Activated T-helper 1 cell treated with anti-CD3 and anti-CD28 coated beads, Interleukin-12 subunit alpha, Interleukin-12 subunit beta, Interleukin-2, Interleukin-4 antibody, amounts not matched to agents 30 ng/mL and 10 ng/mL and 1 ng/mL, durations not matched to agents 14 hours and 24 hours and 36 hours (primary cell): ENCODE measurements at regions not wholly inside any gene's neighbourhood (a gene's known extent, or its start where the extent isn't known, plus 50 kb on each side); places are given as distances from the start of the nearest gene placed in this dataset.
"Not testable (repeated sequence)": the region's sequence is repeated elsewhere in the genome, so short reads cannot be mapped to it uniquely, and the experiment has no call there.

Source experiments
- DNase-seq: peaks from one replicate; pipeline ENCODE4 v3.0.0; 2021; ENCODE audit warnings: low spot score
- H3K27ac Mint-ChIP-seq: one replicate; pipeline ENCODE4 v1.8.0; 2021; ENCODE audit warnings: mild to moderate bottlenecking, mixed read lengths
- H3K27me3 Mint-ChIP-seq: one replicate; pipeline ENCODE4 v1.8.0; 2022; ENCODE audit warnings: mild to moderate bottlenecking, moderate library complexity, mixed read lengths; ENCODE audit not compliant: insufficient read depth
- H3K36me3 Mint-ChIP-seq: one replicate; pipeline ENCODE4 v1.8.0; 2021; ENCODE audit warnings: low read depth, mixed read lengths
- H3K4me1 Mint-ChIP-seq: one replicate; pipeline ENCODE4 v1.8.0; 2021; ENCODE audit warnings: low read depth, mixed read lengths
- H3K4me3 Mint-ChIP-seq: one replicate; pipeline ENCODE4 v1.8.0; 2021; ENCODE audit warnings: mild to moderate bottlenecking, moderate library complexity, mixed read lengths
- H3K9me3 Mint-ChIP-seq: one replicate; pipeline ENCODE4 v1.8.0; 2021; ENCODE audit warnings: mixed read lengths
- intact Hi-C: fragments of 100-400 bp; cut with micrococcal nuclease; formaldehyde crosslinking; loops from one replicate; pipeline ENCODE4 v1.15.1; 2024

DNA sequence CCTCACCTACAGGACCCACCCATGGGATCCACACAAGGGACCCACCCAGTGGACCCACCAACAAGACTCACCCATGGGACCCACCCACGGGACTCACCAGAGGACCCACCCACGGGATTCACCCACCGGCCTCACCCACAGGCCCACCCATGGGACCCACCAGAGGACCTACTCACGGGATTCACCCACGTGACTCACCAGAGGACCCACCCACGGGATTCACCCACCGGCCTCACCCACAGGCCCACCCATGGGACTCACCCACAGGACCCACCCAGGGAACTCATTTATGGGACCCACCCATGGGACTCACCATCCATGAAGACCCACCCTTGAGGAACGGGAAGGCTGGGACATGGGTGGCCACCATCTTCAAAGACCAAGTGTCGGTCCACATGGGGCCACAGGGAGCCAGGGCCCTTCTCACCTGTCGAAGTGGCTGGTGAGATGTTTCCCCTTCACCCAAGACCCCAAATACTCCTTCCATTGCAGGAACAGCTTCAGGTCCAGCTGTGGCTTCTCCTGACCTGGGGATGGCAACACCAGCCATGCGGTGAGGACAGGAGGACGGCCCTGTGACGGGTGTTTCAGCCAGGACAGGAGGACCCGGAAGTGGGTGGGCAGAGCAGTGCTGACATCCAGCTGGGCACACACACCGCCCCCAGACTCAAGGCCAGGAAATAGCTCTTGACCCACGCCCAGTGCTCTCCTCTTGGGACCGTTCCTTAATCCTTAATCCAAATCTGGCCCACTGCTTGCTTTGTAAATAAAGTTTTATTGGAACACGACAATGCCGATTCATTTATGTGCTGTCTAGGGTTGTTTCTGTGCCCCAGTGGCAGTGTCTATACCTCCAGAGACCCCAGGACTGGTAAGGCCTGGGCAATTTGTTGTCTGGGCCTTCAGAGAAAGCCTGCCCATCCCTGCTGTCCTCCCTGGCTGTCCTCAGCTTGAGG is 1005.1 kb downstream of the BRD1 start:
- H3K4me3 Mint-ChIP-seq, result no peak overlapping the region
- H3K27me3 Mint-ChIP-seq, result no peaks in the 10 kb centered on the region
- no peaks in the 10 kb centered on the region for H3K9me3 Mint-ChIP-seq
- H3K4me1 Mint-ChIP-seq, result no peaks in the 10 kb centered on the region
- no peak for DNase-seq
- no peak overlapping the region for H3K27ac Mint-ChIP-seq
- intact Hi-C loops, result no loop called here
- no peaks in the 10 kb centered on the region for H3K36me3 Mint-ChIP-seq

DNA sequence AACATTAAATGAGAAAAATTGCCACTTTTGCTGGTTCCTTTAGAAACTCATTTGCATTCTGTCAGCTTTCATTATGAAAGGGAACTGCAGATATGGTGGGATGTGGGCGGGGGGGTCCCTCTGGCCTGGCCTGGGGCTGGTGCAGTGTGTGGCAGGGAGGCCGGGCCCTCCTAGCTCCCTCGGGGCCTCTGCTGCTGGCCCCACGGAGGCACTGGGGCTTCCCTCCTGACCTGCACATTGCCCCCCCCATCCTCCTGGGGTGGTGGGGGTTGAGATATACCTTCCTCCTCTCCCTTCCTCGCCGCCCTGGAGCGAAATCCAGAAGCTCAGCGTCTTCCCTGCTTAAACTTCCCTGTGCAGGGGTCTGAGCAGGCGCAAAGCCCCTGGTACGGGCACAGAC is 1005.9 kb downstream of the BRD1 start:
- Mint-ChIP-seq H3K4me1 (no peaks in the 10 kb centered on the region), H3K36me3 (no peaks in the 10 kb centered on the region), H3K4me3 (no peak overlapping the region), H3K27me3 (no peaks in the 10 kb centered on the region), H3K9me3 (no peaks in the 10 kb centered on the region), H3K27ac (no peak overlapping the region)
- intact Hi-C loops, result no loop called here
- DNase-seq, result no peak

DNA sequence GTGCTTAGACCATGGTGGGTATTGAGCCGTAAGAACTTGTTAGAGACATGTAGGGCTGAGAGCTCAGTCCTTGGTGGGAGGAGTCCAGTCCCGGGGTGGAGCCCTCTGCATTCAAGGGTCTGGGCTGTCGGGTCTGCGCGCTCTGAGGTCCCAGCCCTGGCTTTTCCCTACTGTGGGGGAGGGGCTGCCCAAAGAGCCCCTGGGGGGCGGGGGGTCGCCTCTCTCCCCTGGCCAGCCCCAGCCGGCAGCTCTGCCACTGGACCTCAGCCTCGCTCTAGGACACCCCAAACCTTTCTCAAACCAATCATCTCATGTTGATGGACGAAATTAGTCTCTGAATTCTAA is 1006.4 kb downstream of the BRD1 start:
- intact Hi-C loops, result no loop called here
- no peak for DNase-seq
- H3K27ac Mint-ChIP-seq, result no peak overlapping the region
- H3K4me3 Mint-ChIP-seq, result no peak overlapping the region
- H3K9me3 Mint-ChIP-seq, result no peaks in the 10 kb centered on the region
- H3K36me3 Mint-ChIP-seq, result no peaks in the 10 kb centered on the region
- no peaks in the 10 kb centered on the region for H3K4me1 Mint-ChIP-seq
- H3K27me3 Mint-ChIP-seq, result no peaks in the 10 kb centered on the region

- Mint-ChIP-seq H3K4me3 (no peak overlapping the region), H3K4me1 (no peaks in the 10 kb centered on the region), H3K9me3 (no peaks in the 10 kb centered on the region), H3K27me3 (no peaks in the 10 kb centered on the region), H3K36me3 (no peaks in the 10 kb centered on the region), H3K27ac (no peak overlapping the region)
- intact Hi-C loops, result no loop called here
- no peak for DNase-seq
Observed at GRCh38 chr22:48820481-48821345, 1007.0 kb downstream of the BRD1 start.

GRCh38 chr22:48819961-48820360 is 1007.7 kb downstream of the BRD1 start:
- Mint-ChIP-seq H3K27me3 (no peaks in the 10 kb centered on the region), H3K36me3 (no peaks in the 10 kb centered on the region), H3K4me1 (no peaks in the 10 kb centered on the region), H3K4me3 (no peak overlapping the region), H3K27ac (no peak overlapping the region), H3K9me3 (no peaks in the 10 kb centered on the region)
- intact Hi-C loops, result no loop called here
- DNase-seq, result no peak

DNA sequence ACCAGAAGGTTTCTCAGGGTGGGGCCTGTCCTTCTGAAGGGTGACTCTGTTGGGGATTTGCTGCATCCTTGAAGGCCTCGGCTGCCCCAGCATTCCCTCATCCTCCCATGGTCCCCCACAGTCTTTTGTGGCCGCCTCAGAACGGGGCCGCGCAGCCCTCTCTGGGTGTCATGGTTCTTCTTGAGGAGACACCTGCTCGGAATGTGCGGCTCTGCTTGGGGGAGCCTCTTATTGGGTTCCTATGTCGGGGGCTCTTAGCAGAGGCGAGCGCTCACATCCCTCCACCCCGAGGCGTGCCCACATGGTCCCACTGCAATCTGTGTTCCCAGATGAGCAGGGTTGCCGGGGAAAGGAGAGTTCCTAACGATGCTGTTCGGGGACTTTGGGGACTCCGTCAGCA is 1008.4 kb downstream of the BRD1 start:
- Mint-ChIP-seq H3K27ac (no peak overlapping the region), H3K27me3 (no peaks in the 10 kb centered on the region), H3K36me3 (no peaks in the 10 kb centered on the region), H3K4me3 (no peak overlapping the region), H3K9me3 (no peaks in the 10 kb centered on the region), H3K4me1 (no peaks in the 10 kb centered on the region)
- intact Hi-C loops, result no loop called here
- no peak for DNase-seq

- H3K27me3 Mint-ChIP-seq, H3K4me1 Mint-ChIP-seq, H3K27ac Mint-ChIP-seq, intact Hi-C loops, H3K9me3 Mint-ChIP-seq, H3K4me3 Mint-ChIP-seq, H3K36me3 Mint-ChIP-seq, DNase-seq: not testable (repeated sequence)
Observed at GRCh38 chr22:48817491-48817890, 1010.2 kb downstream of the BRD1 start.

DNA sequence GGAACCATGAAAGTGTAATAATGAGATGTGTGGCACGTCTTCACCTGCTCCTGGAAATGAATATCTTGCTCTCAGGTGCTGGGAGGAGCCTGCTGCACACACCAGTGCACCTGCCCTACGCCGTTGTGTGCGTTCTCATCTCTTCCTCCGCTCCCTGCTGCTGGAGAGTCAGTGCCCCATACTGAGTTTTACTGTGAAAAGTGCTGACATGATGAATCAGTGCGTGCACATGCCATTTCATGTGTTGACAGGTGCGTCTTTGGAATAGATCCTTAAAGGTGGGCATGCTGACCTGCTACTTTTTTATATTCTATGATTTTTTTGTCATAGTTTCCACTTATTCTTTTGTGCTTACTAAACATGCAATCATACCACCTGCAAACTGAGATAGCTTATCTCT is 1015.8 kb downstream of the BRD1 start:
- Mint-ChIP-seq H3K27me3 (peaks cover 3% of the 10 kb centered on the region), H3K9me3 (no peaks in the 10 kb centered on the region), H3K4me1 (no peaks in the 10 kb centered on the region), H3K4me3 (no peak overlapping the region), H3K27ac (no peak overlapping the region), H3K36me3 (no peaks in the 10 kb centered on the region)
- intact Hi-C loops, result no loop called here
- no peak for DNase-seq

DNA sequence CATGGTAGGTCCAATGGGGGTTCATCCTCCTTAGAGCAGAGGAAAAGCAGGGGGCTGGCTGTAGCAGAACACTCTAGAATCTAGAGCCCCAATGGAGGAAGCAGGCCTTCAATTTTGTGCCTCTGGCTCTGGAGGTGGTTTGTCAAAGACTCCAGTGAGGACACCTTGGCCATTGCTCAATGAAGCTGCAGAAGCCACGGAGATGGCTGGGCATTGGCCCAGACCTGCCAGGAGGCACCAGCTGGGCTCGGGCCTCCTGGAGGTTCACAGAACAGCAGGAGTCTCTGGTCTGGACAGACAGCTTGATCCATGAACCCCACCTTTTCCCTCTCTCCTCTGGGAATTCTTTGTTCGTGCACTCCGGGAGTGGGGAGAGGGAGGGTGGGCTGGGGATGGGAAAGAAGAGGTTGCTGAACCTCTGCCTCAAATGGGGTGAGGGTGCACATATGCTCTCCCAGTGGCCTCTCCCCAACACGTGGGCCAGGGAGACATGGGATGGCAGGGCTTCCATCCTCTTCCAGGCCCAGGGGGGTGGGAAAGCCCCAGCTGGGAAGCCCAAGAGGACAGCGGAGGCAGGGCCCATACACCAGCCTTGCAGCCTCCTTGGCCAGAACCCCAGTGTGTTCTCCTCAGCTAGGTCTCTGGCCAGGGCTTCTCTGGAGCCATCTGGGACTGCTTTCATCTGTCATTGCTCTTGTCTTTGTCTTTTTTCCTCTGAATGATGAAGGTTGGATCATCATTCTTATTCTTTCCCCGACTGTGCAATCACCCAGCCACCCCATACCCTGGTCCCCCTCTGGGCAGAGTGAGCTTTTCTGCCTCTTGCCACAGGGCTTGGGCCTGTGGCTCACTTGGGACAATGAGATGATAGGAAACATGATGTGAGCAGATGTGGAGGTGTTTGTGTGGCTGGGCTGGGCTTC is 1019.4 kb downstream of the BRD1 start:
- H3K27me3 Mint-ChIP-seq, result peaks cover 3% of the 10 kb centered on the region
- H3K4me1 Mint-ChIP-seq, result no peaks in the 10 kb centered on the region
- H3K4me3 Mint-ChIP-seq, result no peak overlapping the region
- intact Hi-C loops, result no loop called here
- H3K27ac Mint-ChIP-seq, result no peak overlapping the region
- no peaks in the 10 kb centered on the region for H3K36me3 Mint-ChIP-seq
- no peak for DNase-seq
- no peaks in the 10 kb centered on the region for H3K9me3 Mint-ChIP-seq

DNA sequence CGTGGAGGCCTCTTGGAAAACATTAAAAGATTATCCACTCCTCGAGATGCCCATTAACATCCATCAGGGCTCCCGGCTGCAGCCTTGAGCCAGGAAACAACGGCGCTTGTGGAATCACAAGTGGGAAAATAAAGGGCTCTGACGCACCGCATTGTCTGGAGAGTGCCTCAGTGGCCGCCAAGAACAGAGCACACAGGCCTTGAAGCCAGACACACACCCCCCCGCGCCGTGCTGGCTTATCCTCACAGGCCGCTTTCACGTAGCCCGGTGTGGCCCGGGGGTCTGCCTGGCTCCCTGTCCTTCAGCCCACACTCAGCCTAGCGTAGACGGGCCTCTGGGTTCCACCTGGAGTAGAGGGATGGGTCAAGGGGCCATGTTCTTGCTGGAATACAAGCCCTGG is 1020.5 kb downstream of the BRD1 start:
- Mint-ChIP-seq H3K27ac (no peak overlapping the region), H3K4me3 (no peak overlapping the region), H3K36me3 (no peaks in the 10 kb centered on the region), H3K4me1 (no peaks in the 10 kb centered on the region), H3K27me3 (peaks cover 3% of the 10 kb centered on the region), H3K9me3 (no peaks in the 10 kb centered on the region)
- no peak for DNase-seq
- intact Hi-C loops, result no loop called here

DNA sequence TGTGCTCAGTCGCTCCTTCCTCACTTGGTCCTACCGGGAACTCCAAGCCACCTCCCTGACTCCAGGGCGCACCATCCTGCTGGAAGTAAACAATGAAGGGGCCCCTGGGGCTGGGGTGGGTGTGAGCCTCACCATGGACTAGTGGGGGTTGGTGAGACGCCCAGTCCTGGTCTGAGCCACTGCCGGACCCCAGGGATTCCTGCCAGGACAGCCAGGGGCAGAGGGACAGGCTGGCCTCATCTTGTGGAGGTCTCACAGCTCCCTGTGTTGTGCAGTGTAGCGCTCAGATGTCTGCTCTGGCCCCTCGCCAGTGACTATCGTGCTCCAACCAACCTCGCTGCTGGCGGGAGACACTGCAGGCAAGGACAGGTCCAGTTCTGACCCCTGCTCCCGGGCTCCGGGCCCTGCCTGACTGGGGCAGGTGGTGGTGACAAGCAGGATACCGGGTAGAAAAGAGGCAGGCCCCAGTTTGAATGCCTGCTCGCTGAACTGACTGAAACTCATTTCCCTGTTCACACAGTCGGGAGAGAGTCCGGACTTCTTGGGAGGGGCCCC is 1021.4 kb downstream of the BRD1 start:
- peaks cover 1% of the 10 kb centered on the region for H3K27me3 Mint-ChIP-seq
- no peaks in the 10 kb centered on the region for H3K4me1 Mint-ChIP-seq
- no peaks in the 10 kb centered on the region for H3K9me3 Mint-ChIP-seq
- no peaks in the 10 kb centered on the region for H3K36me3 Mint-ChIP-seq
- H3K4me3 Mint-ChIP-seq, result no peak overlapping the region
- no peak overlapping the region for H3K27ac Mint-ChIP-seq
- intact Hi-C loops, result no loop called here
- no peak for DNase-seq

GRCh38 chr22:48805516-48805915 is 1022.2 kb downstream of the BRD1 start:
- DNase-seq, result no peak
- Mint-ChIP-seq H3K4me1 (no peaks in the 10 kb centered on the region), H3K9me3 (no peaks in the 10 kb centered on the region), H3K27me3 (no peaks in the 10 kb centered on the region), H3K4me3 (no peak overlapping the region), H3K27ac (no peak overlapping the region), H3K36me3 (no peaks in the 10 kb centered on the region)
- intact Hi-C loops, result no loop called here
